Fibroblast of upper back skin (primary cell): ENCODE measurements at regions not wholly inside any gene's neighbourhood (a gene's known extent, or its start where the extent isn't known, plus 50 kb on each side); places are given as distances from the start of the nearest gene placed in this dataset.
"Not testable (repeated sequence)": the region's sequence is repeated elsewhere in the genome, so short reads cannot be mapped to it uniquely, and the experiment has no call there.

ENCODE experiments used
- DNase-seq: peaks from one replicate; pipeline ENCODE4 v3.0.0-alpha.2; 2013

DNA sequence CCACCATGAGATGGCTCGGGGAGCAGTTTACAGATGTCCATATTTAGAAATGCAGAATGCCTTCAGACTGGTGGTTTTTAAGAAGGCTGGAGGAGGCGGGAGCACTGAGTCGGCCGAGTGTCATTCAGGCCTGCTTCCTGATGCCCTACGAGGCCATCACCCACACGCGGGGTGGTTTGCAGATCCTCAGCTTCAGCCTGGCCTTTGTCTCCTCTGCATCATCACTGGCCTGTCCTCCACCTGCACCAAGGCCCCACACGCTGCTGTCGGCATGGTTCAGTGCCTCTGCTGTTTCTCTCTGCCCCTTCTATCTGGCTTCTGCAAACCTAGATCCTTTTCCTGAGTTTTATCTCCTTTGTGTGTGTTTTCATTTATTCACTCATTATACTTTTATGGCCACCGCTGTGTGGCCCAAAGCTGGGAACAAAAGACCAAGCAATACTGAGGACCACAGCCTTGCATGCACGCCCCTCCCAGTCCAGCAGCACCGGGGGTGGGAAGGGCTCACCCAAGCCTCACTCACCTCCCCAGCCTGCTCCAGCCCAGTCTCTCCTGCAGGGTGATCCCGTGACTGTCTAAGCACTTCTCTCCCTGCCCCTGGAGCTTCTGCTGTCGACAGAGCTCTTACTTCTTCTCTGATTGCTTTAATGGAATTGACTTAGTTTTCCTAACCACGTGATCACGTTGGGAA is 240.8 kb downstream of the TEX29 start:
- DNase-seq = no peak

GRCh38 chr13:111562716-111563115 is 242.3 kb downstream of the TEX29 start:
- no peak for DNase-seq

DNA sequence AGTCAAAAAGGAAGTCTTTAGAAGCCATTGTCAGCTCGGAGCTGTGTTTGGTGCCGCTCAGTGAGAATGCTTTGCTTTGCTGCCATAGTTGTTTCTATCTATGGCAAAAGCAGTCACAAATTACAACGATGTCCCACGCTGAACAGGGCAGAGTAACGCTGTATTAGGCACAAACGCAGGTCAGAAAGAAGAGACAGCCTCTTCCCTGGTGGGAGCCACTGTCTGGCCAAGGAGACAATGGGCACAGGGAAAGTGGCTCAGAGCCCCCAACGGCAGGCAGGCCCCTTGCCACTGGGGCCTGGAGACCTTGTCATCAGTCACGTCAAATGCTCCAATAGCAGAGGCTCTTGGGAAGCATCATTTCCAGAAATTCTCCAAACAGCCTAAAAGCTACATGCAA is 244.2 kb downstream of the TEX29 start:
- no peak for DNase-seq

GRCh38 chr13:111565400-111565799 is 245.0 kb downstream of the TEX29 start:
- DNase-seq = no peak

DNA sequence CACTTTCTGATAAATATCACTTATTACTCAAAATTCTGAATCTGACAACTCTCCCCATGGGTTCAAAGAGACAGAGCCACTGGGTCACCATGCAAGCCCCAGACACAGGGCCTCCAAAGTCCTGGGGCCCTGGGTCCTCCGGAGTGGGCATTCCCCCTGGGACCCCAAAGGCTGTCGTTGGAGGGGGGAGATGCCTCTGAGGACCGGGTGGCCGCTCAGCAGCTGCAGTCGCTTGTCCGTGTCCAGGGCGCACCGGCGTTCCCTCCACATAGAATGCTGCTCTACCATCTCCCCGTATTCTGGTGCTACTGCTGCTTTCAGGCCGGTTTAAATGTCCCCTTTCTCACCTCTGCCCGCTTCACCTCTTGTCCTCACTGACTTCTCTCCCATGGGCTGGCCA is 246.1 kb downstream of the TEX29 start:
- no peak for DNase-seq

DNA sequence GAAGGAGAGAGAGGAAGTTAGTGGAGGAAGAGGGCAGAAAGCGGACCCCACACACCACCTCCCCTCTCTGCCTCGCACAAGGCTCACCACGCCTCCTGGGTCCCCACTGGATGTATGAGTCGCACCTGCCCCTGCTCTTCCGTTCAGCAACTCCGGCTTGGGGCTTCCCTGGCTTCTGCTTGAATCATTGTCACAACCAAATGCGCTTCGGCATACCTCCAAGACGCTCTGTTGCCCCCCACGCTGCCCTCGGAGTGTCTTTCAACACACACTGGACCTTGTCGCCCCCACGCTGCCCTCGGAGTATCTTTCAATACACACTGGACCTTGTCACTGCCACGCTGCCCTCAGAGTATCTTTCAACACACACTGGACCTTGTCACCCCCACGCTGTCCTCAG is 247.2 kb downstream of the TEX29 start:
- DNase-seq = no peak

DNA sequence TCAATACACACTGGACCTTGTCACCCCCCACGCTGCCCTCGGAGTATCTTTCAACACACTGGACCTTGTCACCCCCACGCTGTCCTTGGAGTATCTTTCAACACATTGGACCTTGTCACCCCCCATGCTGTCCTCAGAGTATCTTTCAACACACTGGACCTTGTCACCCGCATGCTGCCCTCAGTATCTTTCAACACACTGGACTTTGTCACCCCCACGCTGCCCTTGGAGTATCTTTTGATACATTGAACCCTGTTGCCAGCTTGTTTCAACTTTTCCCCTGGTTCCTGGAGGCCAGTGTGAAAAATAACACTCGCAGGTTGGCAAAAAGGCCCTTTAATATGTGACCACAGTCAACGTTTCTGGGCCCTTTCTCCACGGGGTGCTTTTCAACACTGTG is 247.8 kb downstream of the TEX29 start:
- no peak for DNase-seq

GRCh38 chr13:111570911-111571310 is 250.5 kb downstream of the TEX29 start:
- no peak for DNase-seq

GRCh38 chr13:111572956-111573761 is 252.7 kb downstream of the TEX29 start:
- DNase-seq = no peak

GRCh38 chr13:111573801-111574200 is 253.4 kb downstream of the TEX29 start:
- DNase-seq = no peak

- no peak for DNase-seq
These were observed 254.8 kb downstream of the TEX29 start for GRCh38 chr13:111575276-111575675.

GRCh38 chr13:111575719-111576118 is 255.3 kb downstream of the TEX29 start:
- no peak for DNase-seq

- DNase-seq = no peak
These were observed 256.9 kb downstream of the TEX29 start for GRCh38 chr13:111577208-111577828.

DNA sequence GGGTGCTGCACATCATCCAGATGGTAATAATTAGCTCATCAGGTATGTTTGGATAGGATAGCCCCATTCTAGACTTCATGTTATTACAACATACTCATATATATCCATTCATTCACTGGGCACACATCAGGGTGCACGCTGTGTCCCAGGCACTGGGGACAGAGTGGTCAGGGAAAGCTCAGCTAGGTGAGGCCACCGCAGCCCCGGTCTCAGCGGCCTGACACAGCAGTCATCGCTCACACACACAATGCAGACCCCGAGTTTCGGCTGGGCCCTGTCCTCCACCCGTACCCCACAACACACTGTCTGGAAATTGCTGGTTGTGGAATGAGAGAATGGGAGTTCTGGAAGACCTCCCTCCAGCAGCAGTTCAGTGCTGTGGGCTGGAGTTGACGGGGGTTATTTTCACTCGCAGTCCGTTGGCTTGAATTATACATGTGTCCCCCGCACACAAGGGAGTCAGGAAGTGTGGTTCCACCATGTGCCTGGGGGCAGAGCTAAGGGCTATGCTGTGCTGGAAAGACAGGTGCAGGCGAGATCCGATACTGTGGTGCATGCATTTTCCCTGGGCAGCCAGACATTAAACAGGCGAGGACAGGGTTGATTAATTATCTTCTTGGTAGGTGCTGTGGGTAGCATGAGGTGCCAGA is 257.6 kb downstream of the TEX29 start:
- DNase-seq = no peak

DNA sequence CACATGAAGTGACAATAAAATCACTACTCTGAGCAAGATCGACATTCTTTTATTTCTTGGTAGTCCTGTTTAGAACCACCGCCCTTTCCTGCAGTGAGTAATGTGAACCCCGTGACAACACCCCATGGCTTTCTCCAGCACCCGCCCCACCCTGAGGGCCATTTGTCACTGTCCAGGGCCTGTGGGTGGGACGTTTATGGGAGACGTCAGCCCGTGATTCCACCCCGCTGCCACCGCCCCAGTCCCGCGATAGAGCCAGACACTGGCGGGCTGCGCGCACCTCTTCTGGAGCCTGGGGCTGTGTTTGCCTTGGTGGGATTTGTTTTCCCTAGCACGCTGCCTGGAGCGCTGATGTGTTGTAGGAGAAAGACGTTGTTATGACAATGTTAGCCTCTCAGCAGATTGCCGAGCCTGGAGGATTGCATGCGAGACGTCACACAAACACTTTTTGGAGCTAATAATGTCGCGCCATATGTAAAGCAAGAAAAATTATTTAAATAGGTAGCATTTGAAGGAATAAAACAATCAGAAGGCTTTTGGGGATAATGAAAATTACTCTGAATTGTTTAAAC is 263.7 kb downstream of the TEX29 start:
- DNase-seq = no peak

- no peak for DNase-seq
These were observed 264.4 kb downstream of the TEX29 start for GRCh38 chr13:111584870-111585269.

DNA sequence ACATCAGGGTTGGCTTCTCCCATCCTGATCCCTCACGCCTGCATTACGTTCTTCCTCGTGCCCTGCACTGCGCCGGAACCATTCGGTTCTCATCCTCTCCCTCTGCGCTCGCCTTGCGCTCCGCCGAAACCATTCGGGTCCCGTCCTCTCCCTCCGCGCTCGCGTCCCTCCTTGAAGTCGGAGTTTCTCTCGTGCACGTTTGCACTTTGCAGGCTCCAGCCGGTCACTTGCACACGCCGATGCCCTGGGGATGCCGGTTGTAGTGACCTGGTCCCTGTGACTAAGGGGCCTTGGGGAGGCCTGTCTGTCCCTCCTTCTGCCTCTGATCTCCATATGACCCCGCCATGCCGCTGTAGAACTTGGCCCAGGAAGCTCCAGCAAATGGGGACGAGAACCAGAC is 265.8 kb downstream of the TEX29 start:
- DNase-seq = no peak

GRCh38 chr13:111587249-111587648 is 266.8 kb downstream of the TEX29 start:
- DNase-seq = no peak

GRCh38 chr13:111589321-111589720 is 268.9 kb downstream of the TEX29 start:
- DNase-seq = no peak

DNA sequence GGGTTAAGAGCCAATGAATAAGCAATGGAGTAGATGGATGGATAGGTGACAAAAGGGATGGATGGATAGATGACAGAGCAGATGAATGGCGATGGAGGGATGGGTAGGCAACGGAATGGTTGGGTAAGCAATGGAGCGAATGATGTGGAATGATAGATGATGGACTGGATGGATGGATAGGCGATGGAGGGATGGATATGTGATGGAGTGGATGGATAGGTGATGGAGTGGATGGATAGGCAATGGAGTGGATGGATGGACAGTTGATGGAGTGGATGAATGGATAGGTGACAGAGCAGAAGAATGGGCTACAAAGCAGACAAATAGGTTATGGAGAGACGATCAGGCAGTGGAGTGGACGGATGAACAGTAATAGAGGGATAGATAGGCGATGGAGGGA is 269.6 kb downstream of the TEX29 start:
- DNase-seq = no peak

GRCh38 chr13:111590796-111591195 is 270.4 kb downstream of the TEX29 start:
- DNase-seq = no peak

GRCh38 chr13:111593490-111593889 is 273.0 kb downstream of the TEX29 start:
- not testable (repeated sequence) for DNase-seq

GRCh38 chr13:111594606-111595005 is 274.2 kb downstream of the TEX29 start:
- no peak for DNase-seq
